ENCODE measurements at regions not wholly inside any gene's neighbourhood (a gene's known extent, or its start where the extent isn't known, plus 50 kb on each side); places are given as distances from the start of the nearest gene placed in this dataset.

DNA sequence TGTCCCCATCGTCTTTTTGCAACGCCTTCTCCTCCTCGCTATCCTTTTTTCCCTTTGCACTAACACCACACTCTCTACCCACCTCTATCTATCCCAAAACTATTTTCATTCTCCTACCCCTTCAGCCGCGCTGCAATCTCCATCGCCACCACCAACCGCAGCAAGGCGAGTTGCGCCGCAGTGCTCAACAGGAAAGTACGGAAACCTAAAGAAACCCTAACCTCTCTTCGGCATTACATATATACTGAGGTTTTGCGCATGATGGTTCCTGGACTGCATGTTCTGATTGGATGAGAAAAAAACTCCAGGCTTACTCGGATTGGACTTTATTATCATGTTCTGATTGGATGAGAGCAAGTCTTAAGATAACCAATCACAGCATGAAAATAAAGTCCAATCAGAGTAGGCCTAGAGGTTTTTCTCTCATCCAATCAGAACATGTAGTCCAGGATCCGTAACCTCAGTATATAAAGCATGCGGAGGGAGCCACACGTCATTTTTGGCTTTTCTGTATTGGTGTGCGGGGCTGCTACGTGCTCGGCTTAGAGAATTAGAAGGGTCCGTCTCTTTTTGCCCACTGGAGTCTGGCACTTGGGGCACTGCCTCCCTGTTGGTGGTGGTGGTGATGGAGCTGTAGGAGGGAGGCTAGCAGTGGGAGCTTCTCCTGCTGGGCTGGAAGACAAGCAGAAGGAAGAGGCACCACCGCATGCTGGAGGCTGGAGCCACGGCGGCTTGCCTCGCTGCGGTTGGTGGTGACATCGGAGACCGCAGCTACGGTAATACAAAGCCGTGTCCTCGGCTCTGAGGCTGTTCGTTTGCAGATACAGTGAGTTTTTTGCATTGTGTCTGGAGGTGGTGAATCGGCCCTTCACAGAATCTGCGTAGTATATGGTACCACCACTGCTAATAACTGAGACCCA is 76.1 kb downstream of the TEKT4 start:
- Histone ChIP-seq H3K36me3 (ENCODE audit: control insufficient read depth in 4 of 4, insufficient read depth in 3 of 4, low read depth in 1 of 4, low read length in 3 of 4) (no peaks in the 10 kb centered on the region), H3K9ac (ENCODE audit: low read depth in 1 of 2, low read length in 2 of 2) (no peak overlapping the region), H3K27ac (ENCODE audit: low read depth in 1 of 2, low read length in 2 of 2) (no peak overlapping the region), H3K4me1 (ENCODE audit: control insufficient read depth in 4 of 4, insufficient read depth in 4 of 4, low read length in 3 of 4) (no peaks in the 10 kb centered on the region), H3K4me3 (ENCODE audit: low read depth in 1 of 3, low read length in 3 of 3) (no peak overlapping the region), H3K9me3 (ENCODE audit: control insufficient read depth in 4 of 4, low read length in 3 of 4) (no peaks in the 10 kb centered on the region), H3K27me3 (ENCODE audit: control insufficient read depth in 4 of 4, insufficient read depth in 4 of 4, low read length in 3 of 4) (no peaks in the 10 kb centered on the region)
- 91% methylated on average over 34 of the region's 34 CpGs for WGBS
- no peak for DNase-seq (ENCODE audit: low spot score)
- no peak for TF ChIP-seq SP1 (IDR thresholded peaks at IDR 0.05)

DNA sequence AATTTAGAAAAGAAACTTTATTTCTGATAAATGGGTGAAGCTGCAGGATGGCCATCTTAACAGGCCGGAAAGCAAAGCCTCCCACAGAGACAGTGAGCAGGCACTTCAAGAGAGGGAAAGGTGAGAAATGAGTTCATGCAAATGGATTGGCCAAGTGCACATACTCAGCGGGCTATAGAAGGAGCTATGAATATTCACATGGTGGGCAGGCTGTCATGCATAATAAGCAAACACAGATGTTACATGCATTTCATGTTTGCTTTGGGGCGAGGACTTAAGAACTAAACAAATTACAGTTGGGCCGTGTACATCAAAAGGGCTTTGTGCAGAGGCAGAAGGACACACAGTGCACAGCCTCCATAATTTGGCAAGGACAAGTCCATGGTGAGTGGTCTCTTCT is 69.8 kb upstream of the MAL start:
- H3K4me1 ChIP-seq (ENCODE audit: control insufficient read depth in 4 of 4, insufficient read depth in 4 of 4, low read length in 3 of 4), result no peaks in the 10 kb centered on the region
- whole genome bisulfite sequencing, result 79% methylated on average over 4 of the region's 4 CpGs
- no peak for DNase-seq (ENCODE audit: low spot score)
- H3K9ac ChIP-seq (ENCODE audit: low read depth in 1 of 2, low read length in 2 of 2), result no peak overlapping the region
- H3K4me3 ChIP-seq (ENCODE audit: low read depth in 1 of 3, low read length in 3 of 3), result no peak overlapping the region
- TF ChIP-seq, protein P1, sequence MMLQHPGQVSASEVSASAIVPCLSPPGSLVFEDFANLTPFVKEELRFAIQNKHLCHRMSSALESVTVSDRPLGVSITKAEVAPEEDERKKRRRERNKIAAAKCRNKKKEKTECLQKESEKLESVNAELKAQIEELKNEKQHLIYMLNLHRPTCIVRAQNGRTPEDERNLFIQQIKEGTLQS (IDR thresholded peaks at IDR 0.05), result no peak
- no peak for TF ChIP-seq HNF4G (IDR thresholded peaks at IDR 0.05)
- TF ChIP-seq EGR1 (IDR thresholded peaks at IDR 0.05; ENCODE audit: low read depth in 2 of 2), result no peak
- no peak for TF ChIP-seq GABPA (IDR thresholded peaks at IDR 0.05 in 1 of 2, conservative IDR thresholded peaks at IDR 0.05 in 1 of 2)
- TF ChIP-seq, protein P2, sequence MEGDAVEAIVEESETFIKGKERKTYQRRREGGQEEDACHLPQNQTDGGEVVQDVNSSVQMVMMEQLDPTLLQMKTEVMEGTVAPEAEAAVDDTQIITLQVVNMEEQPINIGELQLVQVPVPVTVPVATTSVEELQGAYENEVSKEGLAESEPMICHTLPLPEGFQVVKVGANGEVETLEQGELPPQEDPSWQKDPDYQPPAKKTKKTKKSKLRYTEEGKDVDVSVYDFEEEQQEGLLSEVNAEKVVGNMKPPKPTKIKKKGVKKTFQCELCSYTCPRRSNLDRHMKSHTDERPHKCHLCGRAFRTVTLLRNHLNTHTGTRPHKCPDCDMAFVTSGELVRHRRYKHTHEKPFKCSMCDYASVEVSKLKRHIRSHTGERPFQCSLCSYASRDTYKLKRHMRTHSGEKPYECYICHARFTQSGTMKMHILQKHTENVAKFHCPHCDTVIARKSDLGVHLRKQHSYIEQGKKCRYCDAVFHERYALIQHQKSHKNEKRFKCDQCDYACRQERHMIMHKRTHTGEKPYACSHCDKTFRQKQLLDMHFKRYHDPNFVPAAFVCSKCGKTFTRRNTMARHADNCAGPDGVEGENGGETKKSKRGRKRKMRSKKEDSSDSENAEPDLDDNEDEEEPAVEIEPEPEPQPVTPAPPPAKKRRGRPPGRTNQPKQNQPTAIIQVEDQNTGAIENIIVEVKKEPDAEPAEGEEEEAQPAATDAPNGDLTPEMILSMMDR (IDR thresholded peaks at IDR 0.05; ENCODE audit: low read depth, low read length, missing input control), result no peak
- TF ChIP-seq, protein P3, sequence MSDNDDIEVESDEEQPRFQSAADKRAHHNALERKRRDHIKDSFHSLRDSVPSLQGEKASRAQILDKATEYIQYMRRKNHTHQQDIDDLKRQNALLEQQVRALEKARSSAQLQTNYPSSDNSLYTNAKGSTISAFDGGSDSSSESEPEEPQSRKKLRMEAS (IDR thresholded peaks at IDR 0.05), result no peak
- H3K27me3 ChIP-seq (ENCODE audit: control insufficient read depth in 4 of 4, insufficient read depth in 4 of 4, low read length in 3 of 4), result peaks cover 0 to 8% (median 2%) of the 10 kb centered on the region in 4 donors
- H3K9me3 ChIP-seq (ENCODE audit: control insufficient read depth in 4 of 4, low read length in 3 of 4), result no peaks in the 10 kb centered on the region
- no peaks in the 10 kb centered on the region for H3K36me3 ChIP-seq (ENCODE audit: control insufficient read depth in 4 of 4, insufficient read depth in 3 of 4, low read depth in 1 of 4, low read length in 3 of 4)
- no peak overlapping the region for H3K27ac ChIP-seq (ENCODE audit: low read depth in 1 of 2, low read length in 2 of 2)

DNA sequence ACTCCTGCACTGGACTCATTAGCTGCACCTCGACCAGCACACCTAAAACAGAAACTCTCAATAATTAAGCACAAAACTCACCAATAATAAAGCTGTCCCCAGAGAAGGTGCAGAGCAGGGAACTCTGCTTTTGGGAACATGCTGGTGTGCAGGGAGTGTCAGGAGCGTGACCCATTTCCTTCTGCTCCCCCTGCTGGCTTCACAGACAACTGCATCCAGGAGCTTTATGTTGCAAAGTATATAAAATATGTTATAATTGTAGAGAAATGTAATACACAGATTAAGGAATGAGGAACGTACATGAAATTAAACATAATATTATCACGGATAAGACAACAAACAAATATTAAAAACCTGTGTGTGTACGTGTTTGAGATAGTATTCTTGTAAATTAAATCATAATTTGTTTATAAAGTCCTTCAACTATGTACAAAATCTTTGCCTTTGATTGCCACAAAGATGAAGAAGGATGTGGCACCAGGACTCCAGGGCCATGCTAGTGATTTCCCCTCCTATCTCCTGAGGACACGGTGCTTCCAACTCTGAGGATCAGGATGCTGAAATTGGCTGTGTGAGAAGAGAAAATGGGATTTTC is 68.6 kb upstream of the MAL start:
- no peaks in the 10 kb centered on the region for H3K9me3 ChIP-seq (ENCODE audit: control insufficient read depth in 4 of 4, low read length in 3 of 4)
- no peak for DNase-seq (ENCODE audit: low spot score)
- TF ChIP-seq, protein P4, sequence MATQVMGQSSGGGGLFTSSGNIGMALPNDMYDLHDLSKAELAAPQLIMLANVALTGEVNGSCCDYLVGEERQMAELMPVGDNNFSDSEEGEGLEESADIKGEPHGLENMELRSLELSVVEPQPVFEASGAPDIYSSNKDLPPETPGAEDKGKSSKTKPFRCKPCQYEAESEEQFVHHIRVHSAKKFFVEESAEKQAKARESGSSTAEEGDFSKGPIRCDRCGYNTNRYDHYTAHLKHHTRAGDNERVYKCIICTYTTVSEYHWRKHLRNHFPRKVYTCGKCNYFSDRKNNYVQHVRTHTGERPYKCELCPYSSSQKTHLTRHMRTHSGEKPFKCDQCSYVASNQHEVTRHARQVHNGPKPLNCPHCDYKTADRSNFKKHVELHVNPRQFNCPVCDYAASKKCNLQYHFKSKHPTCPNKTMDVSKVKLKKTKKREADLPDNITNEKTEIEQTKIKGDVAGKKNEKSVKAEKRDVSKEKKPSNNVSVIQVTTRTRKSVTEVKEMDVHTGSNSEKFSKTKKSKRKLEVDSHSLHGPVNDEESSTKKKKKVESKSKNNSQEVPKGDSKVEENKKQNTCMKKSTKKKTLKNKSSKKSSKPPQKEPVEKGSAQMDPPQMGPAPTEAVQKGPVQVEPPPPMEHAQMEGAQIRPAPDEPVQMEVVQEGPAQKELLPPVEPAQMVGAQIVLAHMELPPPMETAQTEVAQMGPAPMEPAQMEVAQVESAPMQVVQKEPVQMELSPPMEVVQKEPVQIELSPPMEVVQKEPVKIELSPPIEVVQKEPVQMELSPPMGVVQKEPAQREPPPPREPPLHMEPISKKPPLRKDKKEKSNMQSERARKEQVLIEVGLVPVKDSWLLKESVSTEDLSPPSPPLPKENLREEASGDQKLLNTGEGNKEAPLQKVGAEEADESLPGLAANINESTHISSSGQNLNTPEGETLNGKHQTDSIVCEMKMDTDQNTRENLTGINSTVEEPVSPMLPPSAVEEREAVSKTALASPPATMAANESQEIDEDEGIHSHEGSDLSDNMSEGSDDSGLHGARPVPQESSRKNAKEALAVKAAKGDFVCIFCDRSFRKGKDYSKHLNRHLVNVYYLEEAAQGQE (IDR thresholded peaks at IDR 0.05), result no peak
- TF ChIP-seq GABPA (IDR thresholded peaks at IDR 0.05 in 1 of 2, conservative IDR thresholded peaks at IDR 0.05 in 1 of 2), result no peak
- TF ChIP-seq, protein P2 (IDR thresholded peaks at IDR 0.05; ENCODE audit: low read depth, low read length, missing input control), result peak; percentile 82
- TF ChIP-seq RAD21 (IDR thresholded peaks at IDR 0.05), result peak; percentile 61 to 75
- TF ChIP-seq, protein P3 (IDR thresholded peaks at IDR 0.05), result no peak
- no peak overlapping the region for H3K27ac ChIP-seq (ENCODE audit: low read depth in 1 of 2, low read length in 2 of 2)
- H3K4me3 ChIP-seq (ENCODE audit: low read depth in 1 of 3, low read length in 3 of 3), result no peak overlapping the region
- H3K9ac ChIP-seq (ENCODE audit: low read depth in 1 of 2, low read length in 2 of 2), result no peak overlapping the region
- no peaks in the 10 kb centered on the region for H3K36me3 ChIP-seq (ENCODE audit: control insufficient read depth in 4 of 4, insufficient read depth in 3 of 4, low read depth in 1 of 4, low read length in 3 of 4)
- 9% methylated on average over 6 of the region's 6 CpGs for WGBS
- H3K4me1 ChIP-seq (ENCODE audit: control insufficient read depth in 4 of 4, insufficient read depth in 4 of 4, low read length in 3 of 4), result no peaks in the 10 kb centered on the region
- H3K27me3 ChIP-seq (ENCODE audit: control insufficient read depth in 4 of 4, insufficient read depth in 4 of 4, low read length in 3 of 4), result peaks cover 0 to 8% (median 2%) of the 10 kb centered on the region in 4 donors

Data from liver (tissue), 8 donors.